SK-N-SH (cell line): ENCODE measurements at regions not wholly inside any gene's neighbourhood (a gene's known extent, or its start where the extent isn't known, plus 50 kb on each side); places are given as distances from the start of the nearest gene placed in this dataset.

Source experiments
- CTCF ChIA-PET: fragments of 300-600, 350-600 bp; formaldehyde crosslinking; extraction: SDS; loops from one replicate; lab custom pipeline; 2021; lab: Yijun Ruan, JAX
- POLR2A ChIA-PET: fragments of 350-600 bp; sonication (Branson Sonifier 250); formaldehyde crosslinking; extraction: SDS; loops from one replicate; lab custom pipeline; 2020; ENCODE audit warnings: antibody characterized with exemption, inconsistent platforms; lab: Yijun Ruan, JAX
- DNase-seq: peaks from one replicate; pipeline ENCODE4 v3.0.0; 2012
- H2AFZ ChIP-seq: fragments of 200-600 bp; sonication (generic); 2 replicates; pipeline ENCODE4 v1.8.1; 2016; ENCODE audit warnings: antibody characterized with exemption, mild to moderate bottlenecking, low read depth
- H3F3A ChIP-seq: fragments of 200-600 bp; sonication (generic); replicated peaks from 2 replicates; pipeline ENCODE3; 2016; ENCODE audit warnings: antibody characterized with exemption, mild to moderate bottlenecking; ENCODE audit not compliant: insufficient read depth
- H3K27ac ChIP-seq, 2 experiments: fragments of 200-500 bp in 1 of 2; fragments of 200-600 bp in 1 of 2; sonication (Bioruptor generic) in 1 of 2; sonication (generic), shearing (Covaris generic) in 1 of 2; 2 replicates each; pipeline versions ENCODE4 v1.5.1 to v1.6.1; 2014 to 2016; ENCODE audit warnings: low read depth in 2 of 2, inconsistent platforms in 1 of 2, low read length in 1 of 2, mild to moderate bottlenecking in 1 of 2, mixed read lengths in 1 of 2
- H3K27me3 ChIP-seq: fragments of 200-600 bp; sonication (generic), shearing (Covaris generic); 2 replicates; pipeline ENCODE4 v1.6.1; 2016; ENCODE audit warnings: mixed run types; ENCODE audit not compliant: insufficient read depth
- H3K36me3 ChIP-seq, 2 experiments: fragments of 200-500 bp in 1 of 2; fragments of 200-600 bp in 1 of 2; sonication (Bioruptor generic) in 1 of 2; sonication (generic) in 1 of 2; replicated peaks in 1 of 2; 2 replicates each; pipeline versions ENCODE3 to v1.5.1; 2014 to 2016; ENCODE audit warnings: low read length in 1 of 2, mild to moderate bottlenecking in 1 of 2; ENCODE audit not compliant: insufficient read depth in 2 of 2, control insufficient read depth in 1 of 2
- H3K4me1 ChIP-seq, 2 experiments: fragments of 200-500 bp in 1 of 2; fragments of 200-600 bp in 1 of 2; sonication (Bioruptor generic) in 1 of 2; sonication (generic), shearing (Covaris generic) in 1 of 2; 2 replicates each; pipeline versions ENCODE4 v1.5.1 to v1.6.1; 2014 to 2016; ENCODE audit warnings: low read depth in 1 of 2, low read length in 1 of 2, mixed run types in 1 of 2; ENCODE audit not compliant: insufficient read depth in 2 of 2, control insufficient read depth in 1 of 2
- H3K4me2 ChIP-seq: fragments of 200-600 bp; sonication (generic), shearing (Covaris generic); 2 replicates; pipeline ENCODE4 v1.6.1; 2017; ENCODE audit warnings: mixed run types
- H3K4me3 ChIP-seq, 2 experiments: fragments of 200-500 bp in 1 of 2; fragments of 200-600 bp in 1 of 2; sonication (Bioruptor generic) in 1 of 2; sonication (generic), shearing (Covaris generic) in 1 of 2; 2 replicates each; pipeline versions ENCODE4 v1.5.1 to v1.8.1; 2014 to 2016; ENCODE audit warnings: low read depth in 2 of 2, inconsistent platforms in 1 of 2, low read length in 1 of 2, mild to moderate bottlenecking in 1 of 2, mixed read lengths in 1 of 2, moderate library complexity in 1 of 2
- H3K79me2 ChIP-seq: fragments of 200-600 bp; sonication (generic); 2 replicates; pipeline ENCODE4 v1.8.1; 2017; ENCODE audit warnings: mild to moderate bottlenecking; ENCODE audit not compliant: insufficient read depth
- H3K9ac ChIP-seq: fragments of 200-600 bp; sonication (generic); 2 replicates; pipeline ENCODE4 v1.6.1; 2017; ENCODE audit warnings: mixed run types
- H3K9me2 ChIP-seq: fragments of 200-600 bp; sonication (generic); 2 replicates; pipeline ENCODE4 v1.6.1; 2017; ENCODE audit warnings: mixed run types
- H3K9me3 ChIP-seq: fragments of 200-600 bp; sonication (generic); 2 replicates; pipeline ENCODE4 v1.6.1; 2017; ENCODE audit warnings: mixed run types, mild to moderate bottlenecking, moderate library complexity
- H4K20me1 ChIP-seq: fragments of 200-600 bp; sonication (generic); 2 replicates; pipeline ENCODE4 v1.6.1; 2017; ENCODE audit warnings: mild to moderate bottlenecking, mixed run types; ENCODE audit not compliant: insufficient read depth
- ELF1 ChIP-seq: IDR thresholded peaks from 2 replicates; pipeline ENCODE4 v1.4.0; 2012
- GATA2 ChIP-seq: sonication (generic); formaldehyde crosslinking; IDR thresholded peaks from 2 replicates; pipeline ENCODE4 v1.5.0; 2020; ENCODE audit warnings: mild to moderate bottlenecking, missing genetic modification reagents
- NRF1 ChIP-seq: IDR thresholded peaks from 2 replicates; pipeline ENCODE4 v1.6.1; 2012; ENCODE audit warnings: low read depth, mild to moderate bottlenecking, low read length
- RAD21 ChIP-seq: IDR thresholded peaks from 2 replicates; pipeline ENCODE4 v1.6.1; 2012; ENCODE audit warnings: mild to moderate bottlenecking, low read length
- SMC3 ChIP-seq: IDR thresholded peaks from 2 replicates; pipeline ENCODE4 v1.6.1; 2012; ENCODE audit warnings: low read depth, low read length, improper control_type of control experiment
- TEAD4 ChIP-seq: IDR thresholded peaks from 2 replicates; pipeline ENCODE4 v1.4.0; 2012; ENCODE audit warnings: mild to moderate bottlenecking, borderline replicate concordance; ENCODE audit not compliant: insufficient read depth
- WGBS: methylation state at CpG from one replicate; pipeline ENCODE4 v1.1.6; 2017; ENCODE audit warnings: low lambda C conversion rate; 5-methylcytosine and 5-hydroxymethylcytosine counted together
- TF ChIP-seq, protein P1 (sequence below): IDR thresholded peaks from 2 replicates; pipeline ENCODE4 v1.4.0; 2012; ENCODE audit warnings: low read depth, borderline replicate concordance
- TF ChIP-seq, protein P2 (sequence below): IDR thresholded peaks from 2 replicates; pipeline ENCODE4 v1.4.0; 2012; ENCODE audit warnings: low read depth
- TF ChIP-seq, protein P3 (sequence below): IDR thresholded peaks from 2 replicates; pipeline ENCODE4; 2012
- TF ChIP-seq, protein P4 (sequence below): fragments of 200-600 bp; sonication (generic); IDR thresholded peaks from 2 replicates; pipeline ENCODE4 v1.6.1; 2017; ENCODE audit warnings: antibody characterized with exemption, mild to moderate bottlenecking, moderate library complexity

DNA sequence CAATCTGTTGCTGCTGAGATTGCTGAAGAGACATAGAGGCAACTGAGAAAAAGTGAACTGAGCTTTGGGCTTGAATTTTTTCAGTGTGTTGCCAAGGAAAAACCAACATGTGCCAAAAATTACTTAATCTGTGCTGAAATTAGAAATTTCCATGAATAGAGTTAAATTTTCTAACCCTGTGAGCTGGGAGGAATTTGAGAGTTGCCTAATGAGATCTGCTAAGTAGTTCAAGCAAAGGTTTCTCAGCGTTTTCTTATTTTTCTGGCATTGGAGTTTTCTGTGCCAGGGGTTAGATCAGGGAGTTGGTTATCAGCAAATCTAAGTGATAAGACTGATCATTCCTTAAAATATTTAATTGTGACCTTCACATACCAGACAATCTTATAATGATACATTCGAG is 457.5 kb upstream of the GNPDA2 start:
- no peak overlapping the region for H3K9ac ChIP-seq
- ChIA-PET POLR2A (no interaction called here), CTCF (no interaction called here)
- no peaks in the 10 kb centered on the region for H3K79me2 ChIP-seq
- H3K4me1 ChIP-seq: no peaks in the 10 kb centered on the region
- no peaks in the 10 kb centered on the region for H3K36me3 ChIP-seq
- no peak overlapping the region for H2AFZ ChIP-seq
- no peak overlapping the region for H3K4me2 ChIP-seq
- no peaks in the 10 kb centered on the region for H3K9me3 ChIP-seq
- no peaks in the 10 kb centered on the region for H3K9me2 ChIP-seq
- no peaks in the 10 kb centered on the region for H3K27me3 ChIP-seq
- H3F3A ChIP-seq: no peaks in the 10 kb centered on the region
- H3K4me3 ChIP-seq: no peak overlapping the region
- DNase-seq: no peak
- WGBS: 4% methylated on average over 2 of the region's 2 CpGs
- no peaks in the 10 kb centered on the region for H4K20me1 ChIP-seq
- TF ChIP-seq ELF1 (no peak), GATA2 (CRISPR knock-in tag) (no peak), RAD21 (no peak), SMC3 (no peak)
- TF ChIP-seq, protein P1, sequence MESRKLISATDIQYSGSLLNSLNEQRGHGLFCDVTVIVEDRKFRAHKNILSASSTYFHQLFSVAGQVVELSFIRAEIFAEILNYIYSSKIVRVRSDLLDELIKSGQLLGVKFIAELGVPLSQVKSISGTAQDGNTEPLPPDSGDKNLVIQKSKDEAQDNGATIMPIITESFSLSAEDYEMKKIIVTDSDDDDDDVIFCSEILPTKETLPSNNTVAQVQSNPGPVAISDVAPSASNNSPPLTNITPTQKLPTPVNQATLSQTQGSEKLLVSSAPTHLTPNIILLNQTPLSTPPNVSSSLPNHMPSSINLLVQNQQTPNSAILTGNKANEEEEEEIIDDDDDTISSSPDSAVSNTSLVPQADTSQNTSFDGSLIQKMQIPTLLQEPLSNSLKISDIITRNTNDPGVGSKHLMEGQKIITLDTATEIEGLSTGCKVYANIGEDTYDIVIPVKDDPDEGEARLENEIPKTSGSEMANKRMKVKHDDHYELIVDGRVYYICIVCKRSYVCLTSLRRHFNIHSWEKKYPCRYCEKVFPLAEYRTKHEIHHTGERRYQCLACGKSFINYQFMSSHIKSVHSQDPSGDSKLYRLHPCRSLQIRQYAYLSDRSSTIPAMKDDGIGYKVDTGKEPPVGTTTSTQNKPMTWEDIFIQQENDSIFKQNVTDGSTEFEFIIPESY: no peak
- TF ChIP-seq, protein P2, sequence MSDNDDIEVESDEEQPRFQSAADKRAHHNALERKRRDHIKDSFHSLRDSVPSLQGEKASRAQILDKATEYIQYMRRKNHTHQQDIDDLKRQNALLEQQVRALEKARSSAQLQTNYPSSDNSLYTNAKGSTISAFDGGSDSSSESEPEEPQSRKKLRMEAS: no peak
- TF ChIP-seq, protein P3, sequence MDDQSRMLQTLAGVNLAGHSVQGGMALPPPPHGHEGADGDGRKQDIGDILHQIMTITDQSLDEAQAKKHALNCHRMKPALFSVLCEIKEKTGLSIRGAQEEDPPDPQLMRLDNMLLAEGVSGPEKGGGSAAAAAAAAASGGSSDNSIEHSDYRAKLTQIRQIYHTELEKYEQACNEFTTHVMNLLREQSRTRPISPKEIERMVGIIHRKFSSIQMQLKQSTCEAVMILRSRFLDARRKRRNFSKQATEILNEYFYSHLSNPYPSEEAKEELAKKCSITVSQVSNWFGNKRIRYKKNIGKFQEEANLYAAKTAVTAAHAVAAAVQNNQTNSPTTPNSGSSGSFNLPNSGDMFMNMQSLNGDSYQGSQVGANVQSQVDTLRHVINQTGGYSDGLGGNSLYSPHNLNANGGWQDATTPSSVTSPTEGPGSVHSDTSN: no peak
- TF ChIP-seq, protein P4, sequence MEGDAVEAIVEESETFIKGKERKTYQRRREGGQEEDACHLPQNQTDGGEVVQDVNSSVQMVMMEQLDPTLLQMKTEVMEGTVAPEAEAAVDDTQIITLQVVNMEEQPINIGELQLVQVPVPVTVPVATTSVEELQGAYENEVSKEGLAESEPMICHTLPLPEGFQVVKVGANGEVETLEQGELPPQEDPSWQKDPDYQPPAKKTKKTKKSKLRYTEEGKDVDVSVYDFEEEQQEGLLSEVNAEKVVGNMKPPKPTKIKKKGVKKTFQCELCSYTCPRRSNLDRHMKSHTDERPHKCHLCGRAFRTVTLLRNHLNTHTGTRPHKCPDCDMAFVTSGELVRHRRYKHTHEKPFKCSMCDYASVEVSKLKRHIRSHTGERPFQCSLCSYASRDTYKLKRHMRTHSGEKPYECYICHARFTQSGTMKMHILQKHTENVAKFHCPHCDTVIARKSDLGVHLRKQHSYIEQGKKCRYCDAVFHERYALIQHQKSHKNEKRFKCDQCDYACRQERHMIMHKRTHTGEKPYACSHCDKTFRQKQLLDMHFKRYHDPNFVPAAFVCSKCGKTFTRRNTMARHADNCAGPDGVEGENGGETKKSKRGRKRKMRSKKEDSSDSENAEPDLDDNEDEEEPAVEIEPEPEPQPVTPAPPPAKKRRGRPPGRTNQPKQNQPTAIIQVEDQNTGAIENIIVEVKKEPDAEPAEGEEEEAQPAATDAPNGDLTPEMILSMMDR: no peak
- H3K27ac ChIP-seq: no peak overlapping the region

DNA sequence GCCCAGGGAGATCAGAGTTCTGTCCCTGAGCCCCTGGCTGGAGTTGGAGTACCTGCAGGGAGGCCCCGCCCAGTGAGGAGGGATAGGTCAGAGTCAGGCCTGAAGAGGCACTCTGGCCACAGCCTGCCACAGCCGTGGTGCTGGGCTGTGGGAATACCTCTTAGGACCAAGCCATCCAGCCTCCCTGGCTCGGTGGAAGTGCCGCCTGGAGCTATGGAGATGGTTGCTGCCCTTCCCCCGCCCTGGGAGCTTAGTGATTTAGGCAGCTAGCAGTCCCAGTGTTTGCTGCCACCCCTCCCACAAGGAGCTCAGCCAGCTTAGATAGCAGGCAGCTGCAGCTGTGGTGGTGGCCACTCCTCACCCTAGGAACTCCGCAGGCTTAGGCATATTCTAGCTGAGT is 446.3 kb upstream of the GNPDA2 start:
- WGBS: 20% methylated on average over 1 of the region's 6 CpGs
- Histone ChIP-seq H3K9me2 (no peaks in the 10 kb centered on the region), H3K27me3 (no peaks in the 10 kb centered on the region), H3K9me3 (no peaks in the 10 kb centered on the region), H4K20me1 (no peaks in the 10 kb centered on the region), H3K9ac (no peak overlapping the region)
- CTCF ChIA-PET: no interaction called here
- no peak for TF ChIP-seq SMC3
- TF ChIP-seq NRF1: no peak
- TF ChIP-seq TEAD4: no peak
- TF ChIP-seq, all 33 proteins: peak for 0
- H3K4me3 ChIP-seq: no peak overlapping the region
- no peak overlapping the region for H3K4me2 ChIP-seq
- no peaks in the 10 kb centered on the region for H3K79me2 ChIP-seq
- H2AFZ ChIP-seq: no peak overlapping the region
- POLR2A ChIA-PET: no interaction called here
- DNase-seq: no peak
- no peak overlapping the region for H3K27ac ChIP-seq
- no peaks in the 10 kb centered on the region for H3K4me1 ChIP-seq
- H3F3A ChIP-seq: no peaks in the 10 kb centered on the region
- no peaks in the 10 kb centered on the region for H3K36me3 ChIP-seq
